ENCODE measurements at regions not wholly inside any gene's neighbourhood (a gene's known extent, or its start where the extent isn't known, plus 50 kb on each side); places are given as distances from the start of the nearest gene placed in this dataset.

DNA sequence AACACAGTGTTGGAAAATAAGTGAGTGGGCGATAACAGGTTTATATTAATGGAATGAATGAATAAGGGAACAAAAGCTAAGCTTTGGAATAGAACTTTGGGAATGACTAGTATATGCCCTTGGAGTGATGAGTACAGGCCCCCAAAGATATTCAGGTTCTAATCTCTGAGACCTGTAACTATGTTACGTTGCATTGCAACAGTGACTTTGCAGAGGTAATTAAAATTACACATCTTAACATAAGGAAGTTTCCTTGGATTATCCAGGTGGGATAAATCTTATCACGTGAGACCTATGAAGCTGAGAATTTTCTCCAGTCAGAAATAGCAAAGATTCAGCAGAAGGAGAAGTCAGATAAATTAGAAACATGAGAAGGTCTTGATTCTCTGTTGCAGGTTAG is 661.5 kb upstream of the LINC00305 start:
- no peak overlapping the region for H3K4me3 ChIP-seq (ENCODE audit: low read depth, low read length)
- POLR2A ChIA-PET, result no interaction called here
- no peak for DNase-seq (ENCODE audit: low read depth, low spot score)
- CTCF ChIA-PET, result no interaction called here
- no peak for TF ChIP-seq CTCF (IDR thresholded peaks at IDR 0.05; ENCODE audit: insufficient read depth, low read length, missing control alignments)

- CTCF ChIA-PET, result no interaction called here
- POLR2A ChIA-PET, result no interaction called here
- no peak for DNase-seq (ENCODE audit: low read depth, low spot score)
- no peak for TF ChIP-seq CTCF (IDR thresholded peaks at IDR 0.05; ENCODE audit: insufficient read depth, low read length, missing control alignments)
- H3K4me3 ChIP-seq (ENCODE audit: low read depth, low read length), result no peak overlapping the region
Observed at GRCh38 chr18:64809801-64810200, 660.9 kb upstream of the LINC00305 start.

GRCh38 chr18:64807560-64807959 is 658.7 kb upstream of the LINC00305 start:
- POLR2A ChIA-PET, result no interaction called here
- TF ChIP-seq CTCF (IDR thresholded peaks at IDR 0.05; ENCODE audit: insufficient read depth, low read length, missing control alignments), result no peak

GRCh38 chr18:64806691-64807090 is 657.8 kb upstream of the LINC00305 start:
- CTCF ChIA-PET, result no interaction called here
- no peak overlapping the region for H3K4me3 ChIP-seq (ENCODE audit: low read depth, low read length)
- DNase-seq (ENCODE audit: low read depth, low spot score), result no peak
- POLR2A ChIA-PET, result no interaction called here
- TF ChIP-seq CTCF (IDR thresholded peaks at IDR 0.05; ENCODE audit: insufficient read depth, low read length, missing control alignments), result no peak

More at GRCh38 chr18:64807560-64807959, 658.7 kb upstream of the LINC00305 start:
- DNase-seq (ENCODE audit: low read depth, low spot score), result no peak
- no peak overlapping the region for H3K4me3 ChIP-seq (ENCODE audit: low read depth, low read length)
- CTCF ChIA-PET, result no interaction called here

DNA sequence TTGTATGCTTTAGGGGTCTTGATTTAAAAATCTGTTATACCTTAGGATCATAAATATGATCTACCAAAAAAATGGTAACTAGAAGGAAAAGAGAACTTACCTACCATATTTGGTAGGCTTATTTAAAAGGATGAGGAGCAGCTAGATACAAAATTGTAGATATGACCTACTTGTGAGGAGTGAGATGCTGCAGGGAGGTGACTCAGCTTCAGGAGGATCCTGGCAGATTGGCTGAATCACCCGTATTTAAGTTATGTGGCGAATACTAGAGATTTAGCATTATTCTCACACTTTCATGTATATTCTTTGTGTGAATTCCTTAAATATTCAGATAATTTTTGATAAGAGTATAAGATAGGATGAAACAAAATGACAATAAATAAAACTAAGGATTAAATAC is 657.3 kb upstream of the LINC00305 start:
- ChIA-PET CTCF (no interaction called here), POLR2A (no interaction called here)
- no peak for DNase-seq (ENCODE audit: low read depth, low spot score)
- no peak for TF ChIP-seq CTCF (IDR thresholded peaks at IDR 0.05; ENCODE audit: insufficient read depth, low read length, missing control alignments)
- H3K4me3 ChIP-seq (ENCODE audit: low read depth, low read length), result no peak overlapping the region

- CTCF ChIA-PET, result no interaction called here
- DNase-seq (ENCODE audit: low read depth, low spot score), result no peak
- POLR2A ChIA-PET, result no interaction called here
- no peak overlapping the region for H3K4me3 ChIP-seq (ENCODE audit: low read depth, low read length)
- TF ChIP-seq CTCF (IDR thresholded peaks at IDR 0.05; ENCODE audit: insufficient read depth, low read length, missing control alignments), result no peak
Observed at GRCh38 chr18:64803471-64803870, 654.6 kb upstream of the LINC00305 start.
